ENCODE measurements at regions not wholly inside any gene's neighbourhood (a gene's known extent, or its start where the extent isn't known, plus 50 kb on each side); places are given as distances from the start of the nearest gene placed in this dataset.

DNA sequence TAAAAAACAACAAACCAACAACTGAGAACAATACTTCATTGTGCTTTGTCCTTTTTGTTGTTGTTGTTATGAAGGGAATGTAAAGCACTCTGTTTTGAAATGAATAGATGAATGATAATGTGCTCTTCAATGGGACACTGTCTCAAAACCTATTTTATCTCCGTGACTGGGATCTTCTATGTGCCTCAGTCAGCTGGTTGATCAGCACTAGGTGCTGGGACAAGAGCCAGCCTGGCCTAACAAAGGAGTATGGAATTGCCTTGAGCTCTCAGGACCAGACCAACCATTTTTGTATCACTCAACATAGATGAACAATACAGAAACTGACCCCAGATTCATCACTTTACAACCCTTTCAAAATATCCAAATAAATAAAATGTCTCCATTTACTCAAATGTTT lies 440.2 kb downstream of the KCNJ2 start:
- TF ChIP-seq, protein P1, sequence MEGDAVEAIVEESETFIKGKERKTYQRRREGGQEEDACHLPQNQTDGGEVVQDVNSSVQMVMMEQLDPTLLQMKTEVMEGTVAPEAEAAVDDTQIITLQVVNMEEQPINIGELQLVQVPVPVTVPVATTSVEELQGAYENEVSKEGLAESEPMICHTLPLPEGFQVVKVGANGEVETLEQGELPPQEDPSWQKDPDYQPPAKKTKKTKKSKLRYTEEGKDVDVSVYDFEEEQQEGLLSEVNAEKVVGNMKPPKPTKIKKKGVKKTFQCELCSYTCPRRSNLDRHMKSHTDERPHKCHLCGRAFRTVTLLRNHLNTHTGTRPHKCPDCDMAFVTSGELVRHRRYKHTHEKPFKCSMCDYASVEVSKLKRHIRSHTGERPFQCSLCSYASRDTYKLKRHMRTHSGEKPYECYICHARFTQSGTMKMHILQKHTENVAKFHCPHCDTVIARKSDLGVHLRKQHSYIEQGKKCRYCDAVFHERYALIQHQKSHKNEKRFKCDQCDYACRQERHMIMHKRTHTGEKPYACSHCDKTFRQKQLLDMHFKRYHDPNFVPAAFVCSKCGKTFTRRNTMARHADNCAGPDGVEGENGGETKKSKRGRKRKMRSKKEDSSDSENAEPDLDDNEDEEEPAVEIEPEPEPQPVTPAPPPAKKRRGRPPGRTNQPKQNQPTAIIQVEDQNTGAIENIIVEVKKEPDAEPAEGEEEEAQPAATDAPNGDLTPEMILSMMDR (conservative IDR thresholded peaks at IDR 0.05; ENCODE audit: low read length), result no peak
- TF ChIP-seq EZH2phosphoT487 (IDR thresholded peaks at IDR 0.05; ENCODE audit: borderline replicate concordance), result no peak

Data from Loucy (cell line).